Suprapubic skin (tissue), 4 donors: ENCODE measurements at regions not wholly inside any gene's neighbourhood (a gene's known extent, or its start where the extent isn't known, plus 50 kb on each side); places are given as distances from the start of the nearest gene placed in this dataset.

ENCODE experiments used
- DNase-seq, 2 donors: peaks; one replicate each; pipeline ENCODE4 v3.0.0-alpha.2; 2019; ENCODE audit warnings: low spot score in 2 of 2
- H3K27ac ChIP-seq: fragments of 200-600 bp; sonication (generic); one replicate; pipeline ENCODE4 v1.5.1; 2019
- H3K27me3 ChIP-seq: fragments of 200-600 bp; sonication (generic); one replicate; pipeline ENCODE4 v1.5.1; 2019
- H3K36me3 ChIP-seq: fragments of 200-600 bp; sonication (generic); one replicate; pipeline ENCODE4 v1.5.1; 2019
- H3K4me1 ChIP-seq: fragments of 200-600 bp; sonication (generic); one replicate; pipeline ENCODE4 v1.5.1; 2019
- H3K4me3 ChIP-seq: fragments of 200-600 bp; sonication (generic); one replicate; pipeline ENCODE4 v1.5.1; 2019; ENCODE audit warnings: mild to moderate bottlenecking
- H3K9me3 ChIP-seq: fragments of 200-600 bp; sonication (generic); one replicate; pipeline ENCODE4 v1.5.1; 2019
- CTCF ChIP-seq, 2 donors: fragments of 200-600 bp in 1 of 2; fragments of 450-650 bp in 1 of 2; sonication (generic) in 1 of 2; IDR thresholded peaks; one replicate each; pipeline ENCODE4 v1.5.1; 2016 to 2019; ENCODE audit warnings: antibody characterized with exemption in 2 of 2, mild to moderate bottlenecking in 1 of 2, moderate library complexity in 1 of 2
- EP300 ChIP-seq: sonication (generic); formaldehyde crosslinking; IDR thresholded peaks from one replicate; pipeline ENCODE4 v1.6.1; 2017; ENCODE audit warnings: antibody characterized with exemption
- POLR2A ChIP-seq, 2 donors: fragments of 450-650 bp; IDR thresholded peaks; one replicate each; pipeline ENCODE4 v1.6.1; 2017; ENCODE audit warnings: antibody characterized with exemption in 2 of 2, mild to moderate bottlenecking in 2 of 2, moderate library complexity in 2 of 2
- POLR2AphosphoS5 ChIP-seq, 3 donors: sonication (generic); formaldehyde crosslinking; IDR thresholded peaks; one replicate each; pipeline ENCODE4 v1.6.1; 2017; ENCODE audit warnings: antibody characterized with exemption in 3 of 3
- WGBS: methylation state at CpG from one replicate; pipeline ENCODE4 v1.1.5; 2018; 5-methylcytosine and 5-hydroxymethylcytosine counted together

- Histone ChIP-seq H3K4me3 (no peak overlapping the region), H3K27ac (no peak overlapping the region), H3K4me1 (no peaks in the 10 kb centered on the region), H3K9me3 (no peaks in the 10 kb centered on the region), H3K27me3 (no peaks in the 10 kb centered on the region), H3K36me3 (no peaks in the 10 kb centered on the region)
- 58% methylated on average over 2 of the region's 2 CpGs for WGBS
- DNase-seq, result no peak
- TF ChIP-seq POLR2AphosphoS5 (IDR thresholded peaks at IDR 0.05) (no peak), CTCF (IDR thresholded peaks at IDR 0.05) (no peak), POLR2A (IDR thresholded peaks at IDR 0.05) (no peak), EP300 (no peak)
Observed at GRCh38 chr1:165053351-165053750, 303.2 kb downstream of the LMX1A start.

GRCh38 chr1:165052936-165053335 is 303.6 kb downstream of the LMX1A start:
- H3K27ac ChIP-seq, result no peak overlapping the region
- no peaks in the 10 kb centered on the region for H3K4me1 ChIP-seq
- no peaks in the 10 kb centered on the region for H3K36me3 ChIP-seq
- 57% methylated on average over 4 of the region's 4 CpGs for WGBS
- H3K9me3 ChIP-seq, result no peaks in the 10 kb centered on the region
- H3K27me3 ChIP-seq, result no peaks in the 10 kb centered on the region
- TF ChIP-seq POLR2A (IDR thresholded peaks at IDR 0.05), result no peak
- TF ChIP-seq CTCF (IDR thresholded peaks at IDR 0.05), result no peak
- no peak for TF ChIP-seq EP300
- TF ChIP-seq POLR2AphosphoS5 (IDR thresholded peaks at IDR 0.05), result no peak
- H3K4me3 ChIP-seq, result no peak overlapping the region
- no peak for DNase-seq

GRCh38 chr1:165052431-165052830 is 304.1 kb downstream of the LMX1A start:
- 77% methylated on average over 4 of the region's 4 CpGs for WGBS
- Histone ChIP-seq H3K4me3 (no peak overlapping the region), H3K4me1 (no peaks in the 10 kb centered on the region), H3K9me3 (no peaks in the 10 kb centered on the region), H3K27ac (no peak overlapping the region), H3K27me3 (no peaks in the 10 kb centered on the region), H3K36me3 (no peaks in the 10 kb centered on the region)
- no peak for DNase-seq
- TF ChIP-seq POLR2AphosphoS5 (IDR thresholded peaks at IDR 0.05) (no peak), CTCF (IDR thresholded peaks at IDR 0.05) (no peak), EP300 (no peak), POLR2A (IDR thresholded peaks at IDR 0.05) (no peak)

- H3K27me3 ChIP-seq, result no peaks in the 10 kb centered on the region
Observed at GRCh38 chr1:165050246-165050645, 306.3 kb downstream of the LMX1A start.

GRCh38 chr1:165047994-165048393 is 308.5 kb downstream of the LMX1A start:
- Histone ChIP-seq H3K36me3 (no peaks in the 10 kb centered on the region), H3K27me3 (no peaks in the 10 kb centered on the region), H3K9me3 (no peaks in the 10 kb centered on the region), H3K4me1 (no peaks in the 10 kb centered on the region), H3K27ac (no peak overlapping the region), H3K4me3 (no peak overlapping the region)
- no peak for DNase-seq
- WGBS, result 56% methylated on average over 10 of the region's 10 CpGs
- TF ChIP-seq POLR2A (IDR thresholded peaks at IDR 0.05), result no peak
- TF ChIP-seq EP300, result no peak
- TF ChIP-seq CTCF (IDR thresholded peaks at IDR 0.05), result no peak
- TF ChIP-seq POLR2AphosphoS5 (IDR thresholded peaks at IDR 0.05), result no peak

More at GRCh38 chr1:165050246-165050645, 306.3 kb downstream of the LMX1A start:
- DNase-seq, result no peak
- Histone ChIP-seq H3K4me3 (no peak overlapping the region), H3K4me1 (no peaks in the 10 kb centered on the region), H3K27ac (no peak overlapping the region), H3K36me3 (no peaks in the 10 kb centered on the region), H3K9me3 (no peaks in the 10 kb centered on the region)
- 64% methylated on average over 5 of the region's 5 CpGs for whole genome bisulfite sequencing
- TF ChIP-seq CTCF (IDR thresholded peaks at IDR 0.05), result no peak
- no peak for TF ChIP-seq POLR2A (IDR thresholded peaks at IDR 0.05)
- no peak for TF ChIP-seq POLR2AphosphoS5 (IDR thresholded peaks at IDR 0.05)
- TF ChIP-seq EP300, result no peak
